HG02642 (cell line): ENCODE measurements at regions not wholly inside any gene's neighbourhood (a gene's known extent, or its start where the extent isn't known, plus 50 kb on each side); places are given as distances from the start of the nearest gene placed in this dataset.

ENCODE experiments used
- ATAC-seq: cut with Tn5 transposase; IDR thresholded peaks from one replicate; pipeline ENCODE4 v1.9.1; 2021; ENCODE audit warnings: mild to moderate bottlenecking; ENCODE audit not compliant: unreplicated experiment, poor library complexity

DNA sequence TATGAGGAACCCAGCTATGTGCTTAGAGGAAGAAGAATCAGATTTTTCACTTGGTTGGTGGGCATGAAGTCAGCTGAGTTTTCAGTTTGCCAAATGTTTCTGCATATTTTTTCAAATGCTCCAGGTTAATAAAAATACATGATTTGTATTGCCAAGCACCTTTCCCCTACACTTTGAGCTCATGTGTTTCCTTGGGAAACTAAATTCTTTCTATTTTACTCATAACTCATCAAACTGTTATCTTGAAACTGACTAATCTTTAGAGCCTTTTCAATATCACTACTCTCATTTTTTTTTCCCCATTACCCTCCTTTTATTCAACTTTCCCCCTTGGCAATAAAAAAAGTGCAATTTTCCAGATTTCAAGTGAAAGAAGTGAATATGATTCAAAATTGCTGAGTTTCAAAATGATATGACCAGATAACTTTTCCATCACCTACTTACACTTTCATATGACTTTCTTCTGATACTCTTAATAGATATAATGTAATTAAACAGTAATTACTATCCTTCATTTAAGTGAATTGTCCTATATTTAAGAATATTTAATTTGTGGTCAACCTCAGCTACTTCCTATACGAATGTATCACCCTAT, 91.9 kb upstream of the SOX6 start:
- no peak for ATAC-seq

DNA sequence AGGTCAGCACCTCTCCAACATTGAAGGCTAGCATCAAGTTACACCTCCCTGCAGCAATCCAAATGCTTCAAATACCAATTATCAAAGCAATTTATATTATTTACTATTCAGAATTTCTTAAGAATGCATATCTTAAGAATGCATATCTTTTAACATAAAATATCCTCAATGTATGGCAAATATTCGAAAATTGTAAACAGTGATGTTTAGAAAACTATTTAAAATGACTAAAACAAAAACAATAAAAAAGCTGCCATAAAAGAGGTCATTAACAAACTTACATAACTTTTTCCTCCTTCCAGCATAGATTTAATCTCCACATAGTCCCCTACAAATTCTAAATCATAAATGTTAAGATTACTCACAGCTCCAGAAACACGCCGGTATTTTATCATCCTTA, 85.1 kb upstream of the SOX6 start:
- no peak for ATAC-seq

DNA sequence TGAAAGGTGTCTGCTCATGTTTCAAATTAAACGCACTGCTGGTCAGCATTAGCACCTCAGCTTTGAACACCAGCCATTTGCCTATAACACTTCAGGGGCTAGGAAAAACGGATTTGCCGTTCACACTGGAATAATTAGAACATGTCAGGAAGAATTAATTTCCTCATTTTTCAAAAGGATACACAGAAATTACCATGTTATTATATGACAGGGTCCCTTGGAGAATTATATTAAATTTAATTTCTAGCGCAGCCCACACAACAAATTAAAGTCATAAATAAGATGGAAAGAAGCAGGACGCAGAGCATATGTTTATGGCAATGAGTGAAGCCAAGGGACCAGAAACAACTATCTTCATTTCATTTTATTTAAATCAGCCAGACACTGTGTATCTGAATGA, 83.8 kb upstream of the SOX6 start:
- no peak for ATAC-seq

DNA sequence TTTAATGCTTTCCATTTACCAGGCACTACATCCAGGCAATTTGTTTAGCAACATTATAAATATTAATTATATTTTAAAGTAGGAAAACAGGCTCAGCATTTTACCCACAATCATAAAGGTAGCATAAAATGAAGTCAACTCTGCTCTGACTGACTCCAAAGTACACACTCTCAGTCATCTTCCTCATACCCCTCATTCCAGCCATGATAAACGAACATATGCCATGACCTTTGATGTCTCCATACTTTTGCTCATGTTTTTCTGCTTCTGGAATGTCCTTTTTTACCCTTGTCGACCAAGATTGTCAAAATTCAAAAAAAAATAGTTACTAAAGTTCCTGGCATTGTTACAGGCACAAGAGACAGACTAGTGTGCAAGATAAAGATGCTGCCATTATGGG, 77.7 kb upstream of the SOX6 start:
- ATAC-seq, result no peak

DNA sequence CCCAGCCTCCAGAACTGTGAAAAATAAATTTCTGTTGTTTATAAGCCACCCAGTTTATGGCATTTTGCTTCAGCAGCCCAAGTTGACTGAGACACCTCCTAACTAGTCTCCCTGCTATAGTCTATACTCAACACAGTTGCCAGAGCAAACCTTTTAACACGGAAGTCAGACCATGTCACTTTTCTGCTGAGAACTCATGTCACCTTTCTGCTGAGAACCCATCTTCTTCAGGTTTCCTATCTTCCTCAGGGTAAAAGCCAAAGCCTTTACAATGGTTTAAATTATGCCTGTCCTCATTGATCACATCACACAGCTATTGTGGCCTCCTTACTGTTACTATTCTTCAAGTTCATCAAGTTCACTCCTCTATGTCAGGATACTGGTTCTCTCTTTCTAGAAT, 74.3 kb upstream of the SOX6 start:
- no peak for ATAC-seq

DNA sequence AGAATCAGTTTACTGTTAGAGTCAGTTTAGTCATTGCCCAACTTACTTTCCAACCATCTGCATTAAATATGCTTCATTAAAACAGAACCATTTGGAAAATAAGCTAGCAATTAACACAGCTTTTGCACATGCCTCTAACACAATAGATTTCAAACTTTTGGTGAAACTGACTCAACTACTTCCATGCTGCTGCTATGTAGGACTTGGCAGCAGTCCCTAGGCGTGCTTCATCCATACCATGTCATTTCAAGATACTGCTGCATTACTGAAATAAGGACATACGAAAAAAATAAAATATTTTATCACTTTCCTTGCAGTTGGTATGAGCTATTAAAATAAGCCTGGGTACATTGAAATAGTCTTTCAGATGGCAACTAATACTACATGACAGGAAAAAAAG, 65.5 kb upstream of the SOX6 start:
- no peak for ATAC-seq

DNA sequence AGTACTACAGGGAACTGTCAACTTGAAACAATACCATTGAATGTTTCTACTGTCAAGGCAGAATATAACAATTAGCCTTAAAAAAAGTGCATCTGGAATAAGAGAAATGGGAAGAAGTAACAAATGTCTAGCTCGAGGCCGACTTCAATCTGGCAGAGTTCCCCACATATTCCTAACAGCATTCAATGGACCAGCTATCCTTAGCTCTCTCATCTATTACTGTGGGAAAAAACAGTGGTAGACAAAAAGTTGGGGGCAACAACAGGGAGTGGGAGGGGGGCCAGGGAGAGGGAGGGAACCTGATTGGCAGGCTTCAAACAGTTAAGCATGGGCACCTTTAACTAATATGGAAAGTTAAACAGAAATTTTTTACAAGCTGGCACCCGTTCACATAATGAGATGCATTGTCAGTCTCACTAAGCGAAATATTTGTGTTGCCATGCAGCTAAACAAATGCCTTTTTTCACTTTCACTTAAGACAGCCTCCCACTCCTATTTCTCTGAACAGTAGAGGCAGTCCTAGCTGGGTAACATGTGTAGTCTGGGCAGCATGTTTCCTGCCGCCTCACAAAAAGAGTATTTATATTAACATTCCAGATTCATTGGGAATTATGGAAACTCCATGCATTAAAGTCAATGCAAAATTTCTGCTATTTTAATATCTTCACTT, 62.2 kb upstream of the SOX6 start:
- no peak for ATAC-seq

DNA sequence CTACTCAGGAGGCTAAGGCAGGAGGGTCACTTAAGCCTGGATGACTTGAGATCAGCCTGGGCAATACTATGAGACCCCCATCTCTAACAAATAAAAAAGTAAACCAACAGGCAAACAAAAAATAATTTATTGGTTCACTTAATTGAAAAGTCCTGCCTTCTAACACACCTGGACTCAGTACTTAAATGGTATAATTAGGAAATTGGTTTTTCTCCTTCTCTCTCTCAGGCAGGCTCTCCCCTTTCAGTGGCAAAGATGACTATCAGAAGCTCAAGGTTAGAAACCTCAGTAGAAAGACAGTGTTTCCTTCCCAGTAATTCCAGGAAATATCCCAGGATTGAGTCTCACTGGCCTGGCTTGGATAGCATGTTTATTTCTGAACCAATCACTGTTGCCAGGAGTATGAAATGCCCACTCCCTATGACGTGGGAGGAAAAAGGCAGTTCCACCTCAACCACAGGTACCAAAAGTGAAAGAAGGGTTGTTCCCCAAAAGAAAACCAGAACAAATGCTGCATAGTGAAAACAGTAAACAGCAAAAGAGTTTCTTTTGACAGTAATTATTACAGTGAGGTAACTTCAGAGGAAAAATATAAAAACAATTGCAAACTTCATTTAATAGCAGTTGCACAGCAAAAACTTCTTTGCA, 56.3 kb upstream of the SOX6 start:
- ATAC-seq, result no peak

DNA sequence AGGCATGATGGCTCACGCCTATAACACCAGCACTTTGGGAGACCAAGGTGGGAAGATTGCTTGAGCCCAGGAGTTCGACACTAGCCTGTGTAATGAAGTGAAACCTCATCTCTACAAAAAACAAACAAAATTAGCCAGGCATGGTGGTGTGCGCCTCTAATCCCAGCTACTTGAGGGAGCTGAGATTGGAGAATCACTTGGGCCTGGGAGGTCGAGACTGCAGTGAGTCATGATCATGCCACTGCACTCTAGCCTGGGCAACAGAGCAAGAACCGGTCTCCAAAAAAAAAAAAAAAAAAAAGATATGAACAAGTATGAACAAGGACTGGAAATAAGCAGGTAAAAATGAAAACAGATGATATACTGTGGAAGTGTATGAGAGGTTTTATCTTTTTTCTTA, 54.1 kb upstream of the SOX6 start:
- ATAC-seq, result no peak

DNA sequence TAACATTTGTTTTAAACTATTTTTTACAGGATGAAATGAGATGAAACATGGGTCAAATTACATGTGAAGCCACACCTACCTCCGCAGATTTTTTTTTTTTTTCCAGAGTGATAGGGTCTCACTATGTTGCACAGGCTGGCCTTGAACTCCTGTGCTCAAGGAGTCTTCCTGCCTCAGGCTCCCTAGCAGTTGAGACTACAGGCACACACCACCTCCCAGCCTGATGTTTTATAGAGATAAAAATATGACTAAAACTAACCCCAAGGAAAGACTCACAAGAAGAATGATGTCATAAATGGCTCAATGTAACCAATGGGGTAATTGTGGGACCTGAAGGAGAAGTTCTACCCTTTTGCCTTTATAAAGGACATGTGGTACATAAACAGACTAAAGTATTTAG, 52.3 kb upstream of the SOX6 start:
- no peak for ATAC-seq

DNA sequence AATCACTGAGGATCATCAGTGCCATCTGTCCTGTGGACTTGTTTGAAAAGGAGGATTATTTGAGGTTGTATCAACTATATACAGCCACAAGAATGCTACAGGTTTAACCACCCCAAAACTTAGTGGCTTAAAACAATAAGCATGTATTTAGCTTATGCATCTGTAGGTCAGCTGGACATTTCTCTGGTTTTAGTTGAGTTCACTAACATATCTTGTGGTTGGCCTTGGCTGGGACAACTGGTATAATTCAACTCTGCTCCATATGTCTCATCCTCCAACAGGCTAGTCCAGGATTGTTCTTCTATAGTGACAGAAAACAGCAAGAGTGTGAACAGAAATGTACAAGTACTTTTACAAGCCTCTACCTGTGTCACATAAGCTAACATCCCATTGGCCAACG, 49.9 kb upstream of the SOX6 start:
- ATAC-seq, result no peak
